ENCODE measurements at regions not wholly inside any gene's neighbourhood (a gene's known extent, or its start where the extent isn't known, plus 50 kb on each side); places are given as distances from the start of the nearest gene placed in this dataset.

GRCh38 chr4:81912376-81913030 is 440.8 kb upstream of the RASGEF1B start:
- no peak for TF ChIP-seq CTCF (IDR thresholded peaks at IDR 0.05; ENCODE audit: poor library complexity, severe bottlenecking)
- TF ChIP-seq EP300 (conservative IDR thresholded peaks at IDR 0.05; ENCODE audit: poor library complexity, severe bottlenecking), result no peak
- TF ChIP-seq POLR2AphosphoS5 (IDR thresholded peaks at IDR 0.05), result no peak
- TF ChIP-seq TAF1 (IDR thresholded peaks at IDR 0.05; ENCODE audit: low read depth), result no peak
- TF ChIP-seq MXI1 (conservative IDR thresholded peaks at IDR 0.05; ENCODE audit: poor library complexity, severe bottlenecking), result no peak
- TF ChIP-seq REST (IDR thresholded peaks at IDR 0.05; ENCODE audit: borderline replicate concordance), result no peak
- no peak for TF ChIP-seq SMC3 (conservative IDR thresholded peaks at IDR 0.05; ENCODE audit: poor library complexity)
